Mucosa of rectum (tissue), 2 donors: ENCODE measurements at regions not wholly inside any gene's neighbourhood (a gene's known extent, or its start where the extent isn't known, plus 50 kb on each side); places are given as distances from the start of the nearest gene placed in this dataset.
"Not testable (repeated sequence)": the region's sequence is repeated elsewhere in the genome, so short reads cannot be mapped to it uniquely, and the experiment has no call there.

Source experiments
- H3K27ac ChIP-seq, 2 donors: one replicate each; pipeline ENCODE4 v1.7.0; 2013; ENCODE audit warnings: inconsistent platforms in 2 of 2, low read depth in 2 of 2, low read length in 2 of 2
- H3K27me3 ChIP-seq, 2 donors: one replicate each; pipeline ENCODE4 v1.7.0; 2013; ENCODE audit warnings: low read length in 2 of 2; ENCODE audit not compliant: control insufficient read depth in 2 of 2, insufficient read depth in 2 of 2
- H3K36me3 ChIP-seq, 2 donors: one replicate each; pipeline ENCODE4 v1.7.0; 2013; ENCODE audit warnings: low read length in 2 of 2; ENCODE audit not compliant: control insufficient read depth in 2 of 2, insufficient read depth in 2 of 2
- H3K4me1 ChIP-seq, 2 donors: one replicate each; pipeline ENCODE4 v1.7.0; 2013; ENCODE audit warnings: low read length in 2 of 2, mild to moderate bottlenecking in 1 of 2; ENCODE audit not compliant: control insufficient read depth in 2 of 2, insufficient read depth in 2 of 2
- H3K4me3 ChIP-seq, 2 donors: one replicate each; pipeline ENCODE4 v1.7.0; 2013; ENCODE audit warnings: low read length in 2 of 2
- H3K9ac ChIP-seq, 2 donors: one replicate each; pipeline ENCODE4 v1.7.0; 2013; ENCODE audit warnings: low read length in 2 of 2, low read depth in 1 of 2, mild to moderate bottlenecking in 1 of 2
- H3K9me3 ChIP-seq, 2 donors: one replicate each; pipeline ENCODE4 v1.7.0; 2013; ENCODE audit warnings: low read length in 2 of 2; ENCODE audit not compliant: control insufficient read depth in 2 of 2
- donor health status: healthy.
- donor health status: Normal muscosa, but diverticular disease.

DNA sequence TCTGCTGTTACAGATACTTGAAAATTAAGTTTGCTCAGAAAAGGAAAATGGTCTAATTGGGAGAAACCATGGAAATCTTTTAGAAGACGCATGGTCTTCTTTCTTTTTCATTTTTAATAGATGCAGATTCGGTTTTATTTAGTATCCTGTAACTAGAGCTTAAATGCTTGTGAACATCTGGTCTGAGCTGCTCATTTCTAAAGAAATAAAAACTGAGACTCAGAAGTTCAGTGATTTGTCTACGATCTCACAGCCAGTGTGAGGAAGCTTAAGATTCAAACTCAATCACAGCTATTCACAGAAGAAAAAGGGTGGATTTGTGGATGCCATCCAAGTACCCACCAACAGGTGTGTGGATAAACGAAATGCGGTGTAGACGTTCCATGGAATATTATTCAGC, 80.0 kb upstream of the TIAM1 start:
- no peaks in the 10 kb centered on the region for H3K4me1 ChIP-seq
- H3K9me3 ChIP-seq: no peaks in the 10 kb centered on the region
- no peak overlapping the region for H3K27ac ChIP-seq

DNA sequence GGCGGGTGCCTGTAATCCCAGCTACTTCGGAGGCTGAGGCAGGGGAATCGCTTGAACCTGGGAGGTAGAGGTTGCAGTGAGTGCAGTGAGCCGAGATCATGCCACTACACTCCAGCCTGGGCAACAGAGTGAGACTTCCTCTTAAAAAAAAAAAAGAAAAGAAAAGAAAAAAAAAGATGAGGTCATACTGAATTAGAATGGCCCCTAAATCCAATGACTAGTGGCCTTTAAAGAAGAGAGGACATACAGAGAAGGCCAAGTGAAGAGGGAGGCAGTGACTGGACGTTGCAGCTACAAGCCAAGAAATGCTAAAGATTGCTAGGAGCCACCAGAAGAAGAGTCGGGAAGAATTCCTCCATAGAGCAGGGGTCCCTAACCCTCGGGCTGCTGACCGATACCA, 76.9 kb upstream of the TIAM1 start:
- Histone ChIP-seq H3K27ac (no peak overlapping the region), H3K27me3 (no peaks in the 10 kb centered on the region), H3K9ac (no peak overlapping the region)

More for the DNA sequence above, 80.0 kb upstream of the TIAM1 start:
- Histone ChIP-seq H3K36me3 (no peaks in the 10 kb centered on the region), H3K27me3 (no peaks in the 10 kb centered on the region), H3K9ac (no peak overlapping the region), H3K4me3 (no peak overlapping the region)

DNA sequence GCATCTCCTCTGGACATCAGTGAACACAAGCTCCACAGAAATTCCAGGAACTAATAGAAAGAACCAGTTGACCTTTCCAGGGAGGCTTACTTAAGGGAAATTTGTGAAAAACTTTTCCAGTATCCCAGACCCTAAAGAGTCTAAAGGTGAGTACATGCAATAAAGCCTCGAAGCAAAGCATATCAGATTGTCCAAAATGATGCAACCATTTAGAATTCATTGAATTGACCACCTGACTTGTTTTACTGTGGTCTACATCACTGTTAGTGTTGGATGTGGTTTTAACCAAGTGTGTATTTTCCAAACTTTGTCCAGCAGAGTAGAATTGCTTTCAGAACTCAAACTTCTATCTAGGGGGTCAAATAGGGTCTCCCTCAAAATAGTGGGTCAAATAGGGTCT, 76.3 kb upstream of the TIAM1 start:
- Histone ChIP-seq H3K27me3 (no peaks in the 10 kb centered on the region), H3K9ac (no peak overlapping the region), H3K36me3 (no peaks in the 10 kb centered on the region), H3K27ac (no peak overlapping the region), H3K4me1 (no peaks in the 10 kb centered on the region), H3K9me3 (no peaks in the 10 kb centered on the region), H3K4me3 (no peak overlapping the region)

More for the DNA sequence above, 76.9 kb upstream of the TIAM1 start:
- H3K4me3 ChIP-seq: no peak overlapping the region
- H3K4me1 ChIP-seq: no peaks in the 10 kb centered on the region
- H3K36me3 ChIP-seq: no peaks in the 10 kb centered on the region
- H3K9me3 ChIP-seq: no peaks in the 10 kb centered on the region

DNA sequence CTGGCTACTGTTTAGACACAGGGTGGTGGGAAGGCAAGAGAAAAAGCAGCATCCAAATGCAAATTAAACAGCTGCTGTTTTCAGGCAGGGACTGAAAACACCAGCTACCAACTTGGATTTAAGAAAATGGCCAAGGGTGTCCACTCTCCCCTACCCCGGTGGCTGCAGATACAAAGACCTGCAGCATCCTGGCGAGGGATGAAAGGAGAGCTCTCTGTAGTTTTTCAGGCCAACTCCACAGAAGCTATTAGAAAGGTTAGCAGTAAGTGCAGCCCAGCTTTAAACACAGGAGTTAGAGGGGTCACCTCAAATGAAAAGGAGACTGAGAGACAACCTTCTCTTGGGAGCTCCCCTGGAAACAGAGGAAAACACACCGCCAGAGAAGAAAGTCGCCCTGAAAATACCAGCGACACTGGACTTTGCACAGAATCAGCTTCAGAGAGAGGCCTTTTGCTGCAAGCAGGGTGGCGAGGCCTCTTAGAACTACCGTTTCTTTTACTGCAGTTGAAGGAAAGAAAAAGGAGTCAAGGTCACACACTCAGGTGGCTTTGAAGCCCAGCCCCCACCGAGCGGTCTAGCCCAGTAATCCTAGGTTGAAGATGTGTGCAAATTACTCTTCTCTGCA, 74.4 kb upstream of the TIAM1 start:
- H3K4me1 ChIP-seq: no peaks in the 10 kb centered on the region
- H3K36me3 ChIP-seq: no peaks in the 10 kb centered on the region
- H3K27me3 ChIP-seq: no peaks in the 10 kb centered on the region
- no peak overlapping the region for H3K27ac ChIP-seq
- no peak overlapping the region for H3K9ac ChIP-seq
- H3K4me3 ChIP-seq: no peak overlapping the region
- H3K9me3 ChIP-seq: no peaks in the 10 kb centered on the region

DNA sequence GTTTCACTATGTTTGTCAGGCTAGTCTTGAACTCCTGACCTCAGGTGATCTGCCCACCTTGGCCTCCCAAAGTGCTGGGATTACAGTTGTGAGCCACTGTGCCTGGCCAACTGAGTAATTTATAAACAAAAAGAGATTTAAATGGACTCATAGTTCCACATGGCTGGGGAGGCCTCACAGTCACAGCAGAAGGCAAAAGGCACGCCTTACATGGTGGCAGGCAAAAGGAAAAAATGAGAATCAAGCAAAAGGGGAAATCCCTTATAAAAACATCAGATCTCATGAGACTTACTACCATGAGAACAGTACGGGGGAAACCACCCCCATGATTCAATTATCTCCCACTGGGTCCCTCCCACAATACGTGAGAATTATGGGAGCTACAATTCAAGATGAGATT, 73.2 kb upstream of the TIAM1 start:
- not testable (repeated sequence) for H3K4me1 ChIP-seq, H3K9ac ChIP-seq, H3K27ac ChIP-seq, H3K9me3 ChIP-seq, H3K36me3 ChIP-seq, H3K4me3 ChIP-seq, H3K27me3 ChIP-seq

DNA sequence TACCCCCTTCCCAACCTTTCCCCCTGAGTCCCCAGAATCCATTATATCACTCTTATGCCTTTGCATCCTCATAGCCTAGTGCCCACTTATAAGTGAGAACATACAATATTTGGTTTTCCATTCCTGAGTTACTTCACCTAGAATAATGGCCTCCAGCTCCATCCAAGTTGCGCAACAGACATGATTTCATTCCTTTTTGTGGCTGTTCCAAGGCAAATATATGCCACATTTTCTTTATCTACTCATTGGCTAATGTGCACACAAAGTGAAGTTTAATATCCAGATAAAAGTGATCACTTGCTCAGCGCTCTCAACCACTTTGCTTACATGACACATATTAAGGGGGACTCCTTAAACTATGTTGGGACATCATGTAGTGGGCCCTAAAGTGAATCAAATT, 72.4 kb upstream of the TIAM1 start:
- Histone ChIP-seq H3K9ac (no peak overlapping the region), H3K4me1 (no peaks in the 10 kb centered on the region), H3K27ac (no peak overlapping the region), H3K36me3 (no peaks in the 10 kb centered on the region), H3K9me3 (no peaks in the 10 kb centered on the region), H3K4me3 (no peak overlapping the region), H3K27me3 (no peaks in the 10 kb centered on the region)

DNA sequence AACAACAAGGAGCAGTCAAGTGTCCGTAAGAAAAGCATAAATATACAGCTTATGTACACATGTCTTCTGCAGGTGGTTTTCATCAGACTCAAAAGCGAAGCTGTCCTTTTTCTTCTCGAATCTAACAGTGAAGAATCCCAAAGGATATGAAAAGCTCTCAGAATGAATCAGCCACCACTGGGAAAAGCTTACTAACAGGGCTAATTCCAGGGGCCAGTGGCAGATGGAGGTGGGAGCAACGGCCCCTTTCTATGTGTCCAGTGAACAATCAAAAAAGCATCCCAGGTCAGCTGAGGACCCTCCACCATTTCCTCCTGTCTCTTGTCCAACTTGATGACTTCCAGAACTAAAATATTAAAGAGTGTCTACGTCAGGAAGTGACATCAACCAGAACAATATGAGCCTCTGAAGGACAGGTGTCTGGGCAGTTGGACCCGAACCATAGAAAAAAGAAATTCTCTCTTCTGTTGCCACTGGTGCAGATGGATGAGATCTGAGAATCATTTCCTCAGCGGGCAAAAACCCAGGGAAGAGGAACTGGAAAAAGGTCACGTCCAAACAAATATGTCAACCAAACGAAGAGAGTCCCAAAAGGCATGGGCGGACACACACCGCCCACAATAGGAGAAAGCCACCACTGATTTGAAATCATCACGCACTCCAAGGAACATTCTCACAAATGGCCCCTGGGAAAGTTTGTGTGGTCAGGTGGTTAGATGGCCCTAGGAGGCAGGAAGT, 70.4 kb upstream of the TIAM1 start:
- no peak overlapping the region for H3K9ac ChIP-seq
- H3K4me1 ChIP-seq: no peaks in the 10 kb centered on the region
- H3K27ac ChIP-seq: no peak overlapping the region
- no peaks in the 10 kb centered on the region for H3K27me3 ChIP-seq
- no peaks in the 10 kb centered on the region for H3K36me3 ChIP-seq
- no peaks in the 10 kb centered on the region for H3K9me3 ChIP-seq
- H3K4me3 ChIP-seq: no peak overlapping the region

DNA sequence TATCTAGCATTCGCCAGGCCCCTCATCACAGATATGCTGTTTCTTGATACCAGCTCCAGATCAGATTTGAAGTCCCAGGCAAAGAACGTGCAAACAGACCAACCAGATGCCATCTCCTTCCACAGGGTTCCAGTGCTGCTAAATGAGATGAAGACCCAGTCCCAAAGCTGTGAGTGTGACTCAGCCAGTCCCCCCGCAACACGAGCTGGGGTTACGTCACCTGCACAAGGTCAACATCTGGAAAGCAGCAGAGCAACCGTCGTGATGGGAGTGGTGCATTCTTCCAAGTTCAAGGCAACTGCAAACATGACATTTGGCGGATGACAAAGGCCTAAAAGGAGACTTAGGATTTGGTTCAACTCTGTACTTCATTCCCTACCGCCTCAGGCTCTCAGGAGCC, 69.6 kb upstream of the TIAM1 start:
- no peaks in the 10 kb centered on the region for H3K27me3 ChIP-seq
- H3K36me3 ChIP-seq: no peaks in the 10 kb centered on the region
- H3K9me3 ChIP-seq: no peaks in the 10 kb centered on the region
- H3K27ac ChIP-seq: no peak overlapping the region
- no peaks in the 10 kb centered on the region for H3K4me1 ChIP-seq
- H3K9ac ChIP-seq: no peak overlapping the region
- H3K4me3 ChIP-seq: no peak overlapping the region

DNA sequence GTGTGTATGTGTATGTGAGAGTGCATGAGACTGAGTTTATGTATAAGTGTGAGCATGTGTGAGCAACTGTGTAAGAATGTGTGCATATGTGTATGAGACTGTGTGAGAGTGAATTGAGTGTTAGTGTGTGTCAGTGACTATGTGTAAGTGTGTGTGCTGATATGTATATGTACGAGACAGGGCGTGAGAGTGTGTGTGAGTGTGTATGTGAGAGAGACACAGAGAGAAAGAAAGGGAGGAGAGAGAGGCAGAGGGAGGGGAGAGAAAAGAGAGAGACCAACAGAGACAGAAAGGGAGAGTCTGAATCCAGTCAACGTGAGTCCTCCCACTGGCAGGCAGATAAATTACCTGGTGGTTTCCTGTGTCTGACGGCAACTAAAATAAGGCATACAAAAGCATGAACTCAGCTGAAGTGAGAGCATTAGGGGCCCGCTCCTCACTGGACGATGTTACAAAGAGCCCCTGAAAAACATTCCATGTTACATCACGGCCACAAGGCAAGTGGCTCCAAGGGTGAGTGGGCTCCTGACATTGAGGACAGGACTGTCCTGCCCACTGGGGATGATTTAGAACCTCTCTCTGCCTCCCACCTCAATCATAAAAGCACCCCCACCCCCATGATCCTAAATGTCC, 66.6 kb upstream of the TIAM1 start:
- Histone ChIP-seq H3K27me3 (no peaks in the 10 kb centered on the region), H3K36me3 (no peaks in the 10 kb centered on the region), H3K9ac (no peak overlapping the region), H3K9me3 (no peaks in the 10 kb centered on the region), H3K27ac (no peak overlapping the region), H3K4me1 (no peaks in the 10 kb centered on the region), H3K4me3 (no peak overlapping the region)

DNA sequence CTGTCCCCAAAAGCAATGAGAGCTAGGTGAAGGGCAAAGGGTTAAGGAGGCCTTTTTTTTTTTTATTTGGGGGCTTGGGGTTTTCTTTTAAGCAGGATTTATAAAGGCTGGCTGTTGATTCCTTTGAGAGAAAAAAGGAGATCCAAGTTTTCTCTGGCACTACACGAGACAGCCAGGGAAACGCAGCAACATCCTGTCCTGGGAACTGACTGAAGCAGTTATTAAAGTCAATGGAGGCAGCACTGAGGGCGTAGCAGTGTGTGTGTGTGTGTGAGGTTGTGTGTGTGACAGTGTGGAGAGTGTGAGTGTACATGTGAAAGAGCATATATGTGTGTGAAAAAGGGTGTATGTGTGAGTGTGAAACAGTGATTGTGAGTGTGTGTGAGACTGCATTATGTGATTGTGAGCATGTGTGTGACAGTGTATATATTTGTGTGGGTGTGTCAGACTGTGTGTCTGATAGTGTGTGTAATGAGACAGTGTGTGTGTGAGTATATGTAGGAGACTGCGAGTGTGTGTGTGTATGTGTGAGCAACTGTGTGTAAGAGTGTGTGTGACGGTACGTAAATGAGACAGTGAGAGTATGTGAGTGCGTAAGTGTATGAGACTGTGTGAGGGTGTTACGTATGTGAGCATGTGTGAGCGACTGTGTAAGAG, 65.9 kb upstream of the TIAM1 start:
- Histone ChIP-seq H3K4me1 (no peaks in the 10 kb centered on the region), H3K27me3 (no peaks in the 10 kb centered on the region), H3K4me3 (no peak overlapping the region), H3K27ac (no peak overlapping the region), H3K9ac (no peak overlapping the region), H3K36me3 (no peaks in the 10 kb centered on the region), H3K9me3 (no peaks in the 10 kb centered on the region)
